Transverse colon (tissue), 3 donors: ENCODE measurements at regions not wholly inside any gene's neighbourhood (a gene's known extent, or its start where the extent isn't known, plus 50 kb on each side); places are given as distances from the start of the nearest gene placed in this dataset.

Experiments
- POLR2A ChIP-seq: fragments of 450-650 bp; IDR thresholded peaks from one replicate; pipeline ENCODE4 v1.6.1; 2016; ENCODE audit warnings: antibody characterized with exemption, mild to moderate bottlenecking, moderate library complexity
- TF ChIP-seq, protein P1 (sequence below), 5 experiments: fragments of 200-600 bp in 3 of 5; fragments of 450-650 bp in 2 of 5; sonication (generic) in 3 of 5; IDR thresholded peaks; 1 replicate in 2 of 5; 2 replicates in 3 of 5; pipeline ENCODE4 v1.5.1; 2016 to 2017; ENCODE audit warnings: antibody characterized with exemption in 5 of 5, inconsistent platforms in 3 of 5, mild to moderate bottlenecking in 2 of 5, moderate library complexity in 1 of 5

DNA sequence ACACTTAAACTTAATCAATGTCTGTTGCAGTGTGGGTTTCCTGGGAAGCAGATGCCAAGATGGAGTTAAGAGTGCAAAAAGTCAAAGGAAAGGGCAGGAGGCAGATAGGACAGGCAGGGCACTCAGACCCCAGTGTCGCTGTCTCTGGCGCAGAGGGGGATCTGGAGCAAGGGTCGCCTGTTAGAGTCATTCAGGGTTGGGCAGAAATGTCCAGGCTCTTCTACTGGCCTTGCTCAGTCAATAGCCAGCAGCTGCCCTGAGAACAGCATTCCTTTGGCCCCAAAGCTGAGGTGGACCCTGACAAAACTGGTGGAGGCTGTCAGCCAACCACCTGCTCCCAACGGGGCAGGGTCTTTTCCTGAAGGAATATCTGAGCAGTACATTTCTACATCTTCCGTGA lies 97.1 kb upstream of the SLC66A3 start:
- TF ChIP-seq POLR2A, result no peak
- TF ChIP-seq, protein P1, sequence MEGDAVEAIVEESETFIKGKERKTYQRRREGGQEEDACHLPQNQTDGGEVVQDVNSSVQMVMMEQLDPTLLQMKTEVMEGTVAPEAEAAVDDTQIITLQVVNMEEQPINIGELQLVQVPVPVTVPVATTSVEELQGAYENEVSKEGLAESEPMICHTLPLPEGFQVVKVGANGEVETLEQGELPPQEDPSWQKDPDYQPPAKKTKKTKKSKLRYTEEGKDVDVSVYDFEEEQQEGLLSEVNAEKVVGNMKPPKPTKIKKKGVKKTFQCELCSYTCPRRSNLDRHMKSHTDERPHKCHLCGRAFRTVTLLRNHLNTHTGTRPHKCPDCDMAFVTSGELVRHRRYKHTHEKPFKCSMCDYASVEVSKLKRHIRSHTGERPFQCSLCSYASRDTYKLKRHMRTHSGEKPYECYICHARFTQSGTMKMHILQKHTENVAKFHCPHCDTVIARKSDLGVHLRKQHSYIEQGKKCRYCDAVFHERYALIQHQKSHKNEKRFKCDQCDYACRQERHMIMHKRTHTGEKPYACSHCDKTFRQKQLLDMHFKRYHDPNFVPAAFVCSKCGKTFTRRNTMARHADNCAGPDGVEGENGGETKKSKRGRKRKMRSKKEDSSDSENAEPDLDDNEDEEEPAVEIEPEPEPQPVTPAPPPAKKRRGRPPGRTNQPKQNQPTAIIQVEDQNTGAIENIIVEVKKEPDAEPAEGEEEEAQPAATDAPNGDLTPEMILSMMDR (IDR thresholded peaks at IDR 0.05), result no peak
